ENCODE measurements at regions not wholly inside any gene's neighbourhood (a gene's known extent, or its start where the extent isn't known, plus 50 kb on each side); places are given as distances from the start of the nearest gene placed in this dataset.

GRCh38 chrX:139191746-139192385 is 338.7 kb upstream of the F9 start:
- Histone ChIP-seq H3K27ac (ENCODE audit: low read length) (no peak overlapping the region), H4K20me1 (ENCODE audit: low read length) (no peaks in the 10 kb centered on the region), H3K79me2 (ENCODE audit: low read length) (no peaks in the 10 kb centered on the region), H3K9me2 (replicated peaks; ENCODE audit: low read length) (no peaks in the 10 kb centered on the region), H3F3A (ENCODE audit: low read length, unreplicated experiment) (no peaks in the 10 kb centered on the region), H3K4me3 (ENCODE audit: low read length) (no peak overlapping the region), H3K9ac (ENCODE audit: low read length) (no peak overlapping the region), H3K36me3 (ENCODE audit: low read depth, low read length) (no peaks in the 10 kb centered on the region), H2AFZ (ENCODE audit: low read length) (no peak overlapping the region), H3K9me3 (ENCODE audit: low read length) (no peaks in the 10 kb centered on the region), H3K4me2 (ENCODE audit: low read length) (no peak overlapping the region), H3K27me3 (ENCODE audit: low read length) (no peaks in the 10 kb centered on the region), H3K4me1 (ENCODE audit: insufficient read depth, low read length) (peaks cover 22% of the 10 kb centered on the region; the same call in 1 of the 2 replicates)
- no peak for DNase-seq
- TF ChIP-seq, protein P1, sequence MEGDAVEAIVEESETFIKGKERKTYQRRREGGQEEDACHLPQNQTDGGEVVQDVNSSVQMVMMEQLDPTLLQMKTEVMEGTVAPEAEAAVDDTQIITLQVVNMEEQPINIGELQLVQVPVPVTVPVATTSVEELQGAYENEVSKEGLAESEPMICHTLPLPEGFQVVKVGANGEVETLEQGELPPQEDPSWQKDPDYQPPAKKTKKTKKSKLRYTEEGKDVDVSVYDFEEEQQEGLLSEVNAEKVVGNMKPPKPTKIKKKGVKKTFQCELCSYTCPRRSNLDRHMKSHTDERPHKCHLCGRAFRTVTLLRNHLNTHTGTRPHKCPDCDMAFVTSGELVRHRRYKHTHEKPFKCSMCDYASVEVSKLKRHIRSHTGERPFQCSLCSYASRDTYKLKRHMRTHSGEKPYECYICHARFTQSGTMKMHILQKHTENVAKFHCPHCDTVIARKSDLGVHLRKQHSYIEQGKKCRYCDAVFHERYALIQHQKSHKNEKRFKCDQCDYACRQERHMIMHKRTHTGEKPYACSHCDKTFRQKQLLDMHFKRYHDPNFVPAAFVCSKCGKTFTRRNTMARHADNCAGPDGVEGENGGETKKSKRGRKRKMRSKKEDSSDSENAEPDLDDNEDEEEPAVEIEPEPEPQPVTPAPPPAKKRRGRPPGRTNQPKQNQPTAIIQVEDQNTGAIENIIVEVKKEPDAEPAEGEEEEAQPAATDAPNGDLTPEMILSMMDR (conservative IDR thresholded peaks at IDR 0.05; ENCODE audit: low read depth, low read length): no peak
- TF ChIP-seq EZH2 (IDR thresholded peaks at IDR 0.05; ENCODE audit: low read length, unreplicated experiment): no peak
- no peak for TF ChIP-seq EZH2phosphoT487 (IDR thresholded peaks at IDR 0.05; ENCODE audit: borderline replicate concordance, low read length)
- POLR2A ChIA-PET (ENCODE audit: unreplicated experiment): no interaction called here
- BruUV-seq (replicated peaks): no TSS peak
- intact Hi-C loops (cut with micrococcal nuclease): no loop called here
- no peak for ATAC-seq
- CTCF ChIA-PET: no interaction called here

- ChIA-PET POLR2A (ENCODE audit: unreplicated experiment) (no interaction called here), CTCF (no interaction called here)
- TF ChIP-seq EZH2phosphoT487 (IDR thresholded peaks at IDR 0.05; ENCODE audit: borderline replicate concordance, low read length) (no peak), EZH2 (IDR thresholded peaks at IDR 0.05; ENCODE audit: low read length, unreplicated experiment) (no peak)
- TF ChIP-seq, protein P1 (conservative IDR thresholded peaks at IDR 0.05; ENCODE audit: low read depth, low read length): no peak
- H4K20me1 ChIP-seq (ENCODE audit: low read length): no peaks in the 10 kb centered on the region
- no TSS peak for BruUV-seq (replicated peaks)
- H3F3A ChIP-seq (ENCODE audit: low read length, unreplicated experiment): no peaks in the 10 kb centered on the region
- H3K27me3 ChIP-seq (ENCODE audit: low read length): no peaks in the 10 kb centered on the region
- H3K4me1 ChIP-seq (ENCODE audit: insufficient read depth, low read length): peaks cover 22% of the 10 kb centered on the region; the same call in 1 of the 2 replicates
- H3K4me2 ChIP-seq (ENCODE audit: low read length): no peak overlapping the region
- DNase-seq: no peak
- no peak overlapping the region for H3K27ac ChIP-seq (ENCODE audit: low read length)
- H3K79me2 ChIP-seq (ENCODE audit: low read length): no peaks in the 10 kb centered on the region
- H2AFZ ChIP-seq (ENCODE audit: low read length): no peak overlapping the region
- no peak overlapping the region for H3K9ac ChIP-seq (ENCODE audit: low read length)
- ATAC-seq: no peak
- intact Hi-C loops (cut with micrococcal nuclease): no loop called here
- H3K9me3 ChIP-seq (ENCODE audit: low read length): no peaks in the 10 kb centered on the region
- no peak overlapping the region for H3K4me3 ChIP-seq (ENCODE audit: low read length)
- no peaks in the 10 kb centered on the region for H3K36me3 ChIP-seq (ENCODE audit: low read depth, low read length)
- H3K9me2 ChIP-seq (replicated peaks; ENCODE audit: low read length): no peaks in the 10 kb centered on the region
Measured at GRCh38 chrX:139191286-139191685, 339.3 kb upstream of the F9 start.

- no peaks in the 10 kb centered on the region for H3K9me2 ChIP-seq (replicated peaks; ENCODE audit: low read length)
- TF ChIP-seq, protein P1 (conservative IDR thresholded peaks at IDR 0.05; ENCODE audit: low read depth, low read length): no peak
- TF ChIP-seq EZH2phosphoT487 (IDR thresholded peaks at IDR 0.05; ENCODE audit: borderline replicate concordance, low read length) (no peak), EZH2 (IDR thresholded peaks at IDR 0.05; ENCODE audit: low read length, unreplicated experiment) (no peak)
- H3K9ac ChIP-seq (ENCODE audit: low read length): no peak overlapping the region
- intact Hi-C loops (cut with micrococcal nuclease): no loop called here
- no peaks in the 10 kb centered on the region for H3K36me3 ChIP-seq (ENCODE audit: low read depth, low read length)
- no peak overlapping the region for H2AFZ ChIP-seq (ENCODE audit: low read length)
- H3K27me3 ChIP-seq (ENCODE audit: low read length): no peaks in the 10 kb centered on the region
- ChIA-PET CTCF (no interaction called here), POLR2A (ENCODE audit: unreplicated experiment) (no interaction called here)
- H3K4me2 ChIP-seq (ENCODE audit: low read length): no peak overlapping the region
- H3F3A ChIP-seq (ENCODE audit: low read length, unreplicated experiment): no peaks in the 10 kb centered on the region
- H3K4me1 ChIP-seq (ENCODE audit: insufficient read depth, low read length): peaks cover 6% of the 10 kb centered on the region; the same call in 1 of the 2 replicates
- no peak overlapping the region for H3K4me3 ChIP-seq (ENCODE audit: low read length)
- H3K9me3 ChIP-seq (ENCODE audit: low read length): no peaks in the 10 kb centered on the region
- H4K20me1 ChIP-seq (ENCODE audit: low read length): no peaks in the 10 kb centered on the region
- DNase-seq (peak; percentile 28), ATAC-seq (peak; percentile 29)
- H3K27ac ChIP-seq (ENCODE audit: low read length): no peak overlapping the region
- H3K79me2 ChIP-seq (ENCODE audit: low read length): no peaks in the 10 kb centered on the region
- BruUV-seq (replicated peaks): no TSS peak
Measured at GRCh38 chrX:139187738-139188137, 342.8 kb upstream of the F9 start.
